ENCODE measurements at regions not wholly inside any gene's neighbourhood (a gene's known extent, or its start where the extent isn't known, plus 50 kb on each side); places are given as distances from the start of the nearest gene placed in this dataset.

DNA sequence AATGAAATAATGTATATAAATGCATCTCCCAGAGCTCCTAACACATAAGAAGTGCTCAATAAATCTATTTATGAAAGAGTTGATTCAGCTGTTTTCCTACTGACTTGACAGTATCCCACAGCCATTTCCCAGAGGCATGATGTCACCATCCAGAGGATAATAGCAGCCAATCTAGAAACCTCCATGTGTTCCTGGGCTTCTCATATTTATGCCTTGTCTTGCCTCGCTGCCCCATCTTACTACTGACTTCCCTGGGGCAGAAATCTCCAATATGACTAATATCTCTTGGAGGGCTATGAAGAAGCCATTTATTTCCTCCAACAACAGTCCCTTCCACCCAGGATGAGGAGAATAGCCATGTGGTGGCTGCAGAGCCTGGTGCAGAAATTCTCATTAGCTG lies 115.4 kb upstream of the NAV2 start:
- TF ChIP-seq EZH2 (IDR thresholded peaks at IDR 0.05; ENCODE audit: borderline replicate concordance, low read length) = no peak
- TF ChIP-seq, protein P1, sequence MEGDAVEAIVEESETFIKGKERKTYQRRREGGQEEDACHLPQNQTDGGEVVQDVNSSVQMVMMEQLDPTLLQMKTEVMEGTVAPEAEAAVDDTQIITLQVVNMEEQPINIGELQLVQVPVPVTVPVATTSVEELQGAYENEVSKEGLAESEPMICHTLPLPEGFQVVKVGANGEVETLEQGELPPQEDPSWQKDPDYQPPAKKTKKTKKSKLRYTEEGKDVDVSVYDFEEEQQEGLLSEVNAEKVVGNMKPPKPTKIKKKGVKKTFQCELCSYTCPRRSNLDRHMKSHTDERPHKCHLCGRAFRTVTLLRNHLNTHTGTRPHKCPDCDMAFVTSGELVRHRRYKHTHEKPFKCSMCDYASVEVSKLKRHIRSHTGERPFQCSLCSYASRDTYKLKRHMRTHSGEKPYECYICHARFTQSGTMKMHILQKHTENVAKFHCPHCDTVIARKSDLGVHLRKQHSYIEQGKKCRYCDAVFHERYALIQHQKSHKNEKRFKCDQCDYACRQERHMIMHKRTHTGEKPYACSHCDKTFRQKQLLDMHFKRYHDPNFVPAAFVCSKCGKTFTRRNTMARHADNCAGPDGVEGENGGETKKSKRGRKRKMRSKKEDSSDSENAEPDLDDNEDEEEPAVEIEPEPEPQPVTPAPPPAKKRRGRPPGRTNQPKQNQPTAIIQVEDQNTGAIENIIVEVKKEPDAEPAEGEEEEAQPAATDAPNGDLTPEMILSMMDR (IDR thresholded peaks at IDR 0.05; ENCODE audit: low read length) = no peak

Measured in OCI-LY1 (cell line).